ENCODE measurements at regions not wholly inside any gene's neighbourhood (a gene's known extent, or its start where the extent isn't known, plus 50 kb on each side); places are given as distances from the start of the nearest gene placed in this dataset.
A peak's percentile ranks its signal among the peaks of the same experiment; 100 is the strongest.

DNA sequence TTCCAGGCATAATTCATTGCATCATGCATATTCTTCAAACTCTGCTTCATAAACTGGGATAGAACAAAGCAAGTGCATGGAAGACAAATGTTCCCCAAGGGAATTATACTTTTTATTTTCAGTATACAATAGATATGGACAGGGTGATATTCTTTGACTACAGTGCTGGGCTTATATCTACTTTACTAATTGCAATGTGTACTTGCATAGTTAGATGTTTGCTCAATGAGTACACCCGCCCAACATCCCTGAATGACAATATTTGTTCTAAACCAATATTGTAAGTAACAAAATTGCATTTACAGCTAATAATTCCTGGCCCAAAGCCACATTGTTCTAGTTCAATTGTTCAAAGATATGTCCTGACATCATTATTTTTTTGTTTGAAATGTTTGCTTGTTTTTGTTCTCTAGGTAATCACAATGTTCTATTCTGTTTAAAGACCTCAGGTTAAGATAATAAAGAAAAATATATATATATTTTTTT is 171.4 kb downstream of the PTN start:
- H3K27ac ChIP-seq (ENCODE audit: low read depth, low read length): no peak overlapping the region
- no peaks in the 10 kb centered on the region for H3K27me3 ChIP-seq (ENCODE audit: control insufficient read depth, insufficient read depth, low read length)
- H3K36me3 ChIP-seq (ENCODE audit: control insufficient read depth, insufficient read depth, low read length): no peaks in the 10 kb centered on the region
- H3K4me1 ChIP-seq (ENCODE audit: control insufficient read depth, insufficient read depth, low read length): peaks cover 4% of the 10 kb centered on the region
- H3K9ac ChIP-seq (ENCODE audit: low read length): no peak overlapping the region
- H3K4me3 ChIP-seq (ENCODE audit: low read length): no peak overlapping the region

DNA sequence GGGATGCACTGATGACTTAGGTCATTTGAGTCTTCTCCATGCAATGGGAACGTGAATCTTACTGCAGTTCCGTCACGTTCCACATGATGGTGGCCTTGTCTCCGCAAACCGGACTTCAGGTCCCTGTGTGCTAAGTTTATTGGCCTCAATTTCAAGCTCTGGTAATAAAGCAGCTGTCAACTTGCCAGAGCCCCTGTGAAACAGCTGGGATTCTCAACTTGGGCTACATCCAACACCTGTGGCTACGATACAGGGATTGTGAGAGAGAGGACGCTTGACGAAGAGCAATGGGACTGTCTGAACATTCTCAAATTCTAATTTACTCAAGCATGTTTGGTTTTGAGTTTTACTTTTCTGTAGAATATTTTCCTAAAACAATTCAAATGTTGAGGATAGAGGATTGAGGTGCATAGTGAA is 174.2 kb downstream of the PTN start:
- H3K4me1 ChIP-seq (ENCODE audit: control insufficient read depth, insufficient read depth, low read length): peaks cover 4% of the 10 kb centered on the region
- no peaks in the 10 kb centered on the region for H3K27me3 ChIP-seq (ENCODE audit: control insufficient read depth, insufficient read depth, low read length)
- no peak overlapping the region for H3K4me3 ChIP-seq (ENCODE audit: low read length)
- H3K36me3 ChIP-seq (ENCODE audit: control insufficient read depth, insufficient read depth, low read length): no peaks in the 10 kb centered on the region
- peak overlapping the region; percentile 4 for H3K27ac ChIP-seq (ENCODE audit: low read depth, low read length)
- H3K9ac ChIP-seq (ENCODE audit: low read length): no peak overlapping the region

DNA sequence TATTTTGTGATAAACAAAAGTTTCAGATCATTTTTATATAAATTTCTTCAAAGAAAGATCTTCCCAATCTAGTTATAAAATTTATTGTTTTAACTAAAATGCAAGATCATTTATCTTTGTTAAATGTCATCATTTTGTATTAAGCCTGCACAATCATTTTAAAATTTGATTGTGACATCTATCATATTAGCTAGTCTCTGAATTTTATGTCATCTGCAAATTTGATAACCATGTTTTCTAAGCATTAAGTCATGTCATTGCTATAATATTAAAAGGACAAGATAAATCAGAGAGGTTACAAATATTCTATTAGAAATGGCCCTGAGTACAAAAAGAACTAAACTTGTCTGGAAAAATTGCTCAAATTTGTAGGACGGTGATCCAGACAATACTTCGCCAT is 175.9 kb downstream of the PTN start:
- Histone ChIP-seq H3K4me3 (ENCODE audit: low read length) (no peak overlapping the region), H3K4me1 (ENCODE audit: control insufficient read depth, insufficient read depth, low read length) (peaks cover 4% of the 10 kb centered on the region), H3K36me3 (ENCODE audit: control insufficient read depth, insufficient read depth, low read length) (no peaks in the 10 kb centered on the region), H3K27me3 (ENCODE audit: control insufficient read depth, insufficient read depth, low read length) (no peaks in the 10 kb centered on the region), H3K27ac (ENCODE audit: low read depth, low read length) (no peak overlapping the region), H3K9ac (ENCODE audit: low read length) (no peak overlapping the region)

DNA sequence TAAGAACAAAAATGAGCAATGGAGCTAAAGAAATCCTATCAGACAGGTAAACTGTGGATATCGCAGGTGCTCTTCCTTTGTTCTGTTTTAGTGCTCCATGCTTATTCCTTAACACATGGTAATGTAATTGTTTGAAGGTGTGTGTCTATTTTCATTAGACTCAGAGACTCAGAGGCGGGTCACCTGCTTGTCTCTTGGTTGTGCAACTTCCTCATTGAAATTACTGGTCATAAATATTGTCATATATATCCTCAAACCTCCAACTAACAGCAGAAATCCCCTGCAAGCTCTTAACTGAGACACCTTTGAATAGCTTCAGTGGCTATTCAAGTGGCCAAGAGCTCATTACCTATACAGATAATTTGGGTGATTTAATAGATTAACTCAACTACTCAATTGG is 177.2 kb downstream of the PTN start:
- H3K9ac ChIP-seq (ENCODE audit: low read length): no peak overlapping the region
- no peak overlapping the region for H3K4me3 ChIP-seq (ENCODE audit: low read length)
- H3K4me1 ChIP-seq (ENCODE audit: control insufficient read depth, insufficient read depth, low read length): peaks cover 4% of the 10 kb centered on the region
- no peak overlapping the region for H3K27ac ChIP-seq (ENCODE audit: low read depth, low read length)
- no peaks in the 10 kb centered on the region for H3K27me3 ChIP-seq (ENCODE audit: control insufficient read depth, insufficient read depth, low read length)
- H3K36me3 ChIP-seq (ENCODE audit: control insufficient read depth, insufficient read depth, low read length): no peaks in the 10 kb centered on the region

- no peaks in the 10 kb centered on the region for H3K36me3 ChIP-seq (ENCODE audit: control insufficient read depth, insufficient read depth, low read length)
- no peak overlapping the region for H3K9ac ChIP-seq (ENCODE audit: low read length)
- no peaks in the 10 kb centered on the region for H3K27me3 ChIP-seq (ENCODE audit: control insufficient read depth, insufficient read depth, low read length)
- H3K4me1 ChIP-seq (ENCODE audit: control insufficient read depth, insufficient read depth, low read length): peaks cover 4% of the 10 kb centered on the region
- no peak overlapping the region for H3K27ac ChIP-seq (ENCODE audit: low read depth, low read length)
- no peak overlapping the region for H3K4me3 ChIP-seq (ENCODE audit: low read length)
Observed at GRCh38 chr7:137165786-137166185, 177.7 kb downstream of the PTN start.

- no peaks in the 10 kb centered on the region for H3K36me3 ChIP-seq (ENCODE audit: control insufficient read depth, insufficient read depth, low read length)
- no peaks in the 10 kb centered on the region for H3K27me3 ChIP-seq (ENCODE audit: control insufficient read depth, insufficient read depth, low read length)
- H3K27ac ChIP-seq (ENCODE audit: low read depth, low read length): no peak overlapping the region
- peaks cover 4% of the 10 kb centered on the region for H3K4me1 ChIP-seq (ENCODE audit: control insufficient read depth, insufficient read depth, low read length)
- no peak overlapping the region for H3K4me3 ChIP-seq (ENCODE audit: low read length)
- H3K9ac ChIP-seq (ENCODE audit: low read length): no peak overlapping the region
Observed at GRCh38 chr7:137165241-137165640, 178.3 kb downstream of the PTN start.

- Histone ChIP-seq H3K27me3 (ENCODE audit: control insufficient read depth, insufficient read depth, low read length) (no peaks in the 10 kb centered on the region), H3K9ac (ENCODE audit: low read length) (no peak overlapping the region), H3K27ac (ENCODE audit: low read depth, low read length) (no peak overlapping the region), H3K4me3 (ENCODE audit: low read length) (no peak overlapping the region), H3K4me1 (ENCODE audit: control insufficient read depth, insufficient read depth, low read length) (no peaks in the 10 kb centered on the region), H3K36me3 (ENCODE audit: control insufficient read depth, insufficient read depth, low read length) (no peaks in the 10 kb centered on the region)
Observed at GRCh38 chr7:137164251-137164650, 179.3 kb downstream of the PTN start.

DNA sequence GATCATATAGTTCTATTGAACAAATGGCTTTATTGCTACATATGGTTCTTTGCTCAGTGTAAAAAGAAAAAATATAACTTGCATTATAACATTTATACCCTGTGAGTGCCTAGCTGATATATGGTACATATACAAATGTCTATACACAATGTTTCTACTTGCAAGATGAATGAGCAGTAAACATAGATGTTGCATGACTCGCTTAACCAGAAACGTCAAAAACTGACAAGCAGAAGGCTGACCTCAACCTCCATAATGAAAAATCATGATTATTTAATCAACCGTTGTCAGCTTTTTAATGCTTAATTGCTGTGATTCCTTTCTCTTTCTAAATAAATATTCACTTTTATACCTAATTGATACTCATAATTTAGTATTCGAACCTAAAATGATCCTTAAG is 183.3 kb downstream of the PTN start:
- no peak overlapping the region for H3K4me3 ChIP-seq (ENCODE audit: low read length)
- no peak overlapping the region for H3K9ac ChIP-seq (ENCODE audit: low read length)
- no peaks in the 10 kb centered on the region for H3K27me3 ChIP-seq (ENCODE audit: control insufficient read depth, insufficient read depth, low read length)
- no peak overlapping the region for H3K27ac ChIP-seq (ENCODE audit: low read depth, low read length)
- H3K36me3 ChIP-seq (ENCODE audit: control insufficient read depth, insufficient read depth, low read length): no peaks in the 10 kb centered on the region
- H3K4me1 ChIP-seq (ENCODE audit: control insufficient read depth, insufficient read depth, low read length): no peaks in the 10 kb centered on the region

DNA sequence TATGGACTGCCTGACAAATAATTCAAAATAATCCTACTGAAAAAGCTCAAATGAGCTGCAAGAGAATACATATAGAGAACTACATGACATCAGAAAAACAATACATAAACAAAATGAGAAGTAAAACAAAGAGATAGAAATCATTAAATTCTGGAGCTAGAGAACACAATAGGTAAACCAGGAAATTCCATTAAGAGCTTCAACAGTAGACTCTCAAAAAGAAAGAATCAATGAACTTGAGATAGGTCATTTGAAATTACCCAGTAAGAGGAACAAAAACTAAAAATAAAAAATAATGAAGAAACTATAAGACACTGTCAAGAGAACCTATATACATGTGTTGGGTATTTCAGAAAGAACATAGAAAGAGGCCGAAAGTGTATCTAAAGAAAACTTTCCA is 186.3 kb downstream of the PTN start:
- no peak overlapping the region for H3K9ac ChIP-seq (ENCODE audit: low read length)
- H3K36me3 ChIP-seq (ENCODE audit: control insufficient read depth, insufficient read depth, low read length): no peaks in the 10 kb centered on the region
- H3K4me3 ChIP-seq (ENCODE audit: low read length): no peak overlapping the region
- no peaks in the 10 kb centered on the region for H3K4me1 ChIP-seq (ENCODE audit: control insufficient read depth, insufficient read depth, low read length)
- H3K27me3 ChIP-seq (ENCODE audit: control insufficient read depth, insufficient read depth, low read length): no peaks in the 10 kb centered on the region
- H3K27ac ChIP-seq (ENCODE audit: low read depth, low read length): no peak overlapping the region

GRCh38 chr7:137151690-137152052 is 191.9 kb downstream of the PTN start:
- peak overlapping the region; percentile 75 for H3K27ac ChIP-seq (ENCODE audit: low read depth, low read length)
- no peak overlapping the region for H3K4me3 ChIP-seq (ENCODE audit: low read length)
- H3K4me1 ChIP-seq (ENCODE audit: control insufficient read depth, insufficient read depth, low read length): peaks cover 18% of the 10 kb centered on the region
- H3K9ac ChIP-seq (ENCODE audit: low read length): no peak overlapping the region
- no peaks in the 10 kb centered on the region for H3K36me3 ChIP-seq (ENCODE audit: control insufficient read depth, insufficient read depth, low read length)
- no peaks in the 10 kb centered on the region for H3K27me3 ChIP-seq (ENCODE audit: control insufficient read depth, insufficient read depth, low read length)

- Histone ChIP-seq H3K4me1 (ENCODE audit: control insufficient read depth, insufficient read depth, low read length) (peaks cover 21% of the 10 kb centered on the region), H3K27ac (ENCODE audit: low read depth, low read length) (peak overlapping the region; percentile 75), H3K27me3 (ENCODE audit: control insufficient read depth, insufficient read depth, low read length) (no peaks in the 10 kb centered on the region), H3K36me3 (ENCODE audit: control insufficient read depth, insufficient read depth, low read length) (no peaks in the 10 kb centered on the region), H3K9ac (ENCODE audit: low read length) (no peak overlapping the region), H3K4me3 (ENCODE audit: low read length) (no peak overlapping the region)
Observed at GRCh38 chr7:137151041-137151689, 192.4 kb downstream of the PTN start.

DNA sequence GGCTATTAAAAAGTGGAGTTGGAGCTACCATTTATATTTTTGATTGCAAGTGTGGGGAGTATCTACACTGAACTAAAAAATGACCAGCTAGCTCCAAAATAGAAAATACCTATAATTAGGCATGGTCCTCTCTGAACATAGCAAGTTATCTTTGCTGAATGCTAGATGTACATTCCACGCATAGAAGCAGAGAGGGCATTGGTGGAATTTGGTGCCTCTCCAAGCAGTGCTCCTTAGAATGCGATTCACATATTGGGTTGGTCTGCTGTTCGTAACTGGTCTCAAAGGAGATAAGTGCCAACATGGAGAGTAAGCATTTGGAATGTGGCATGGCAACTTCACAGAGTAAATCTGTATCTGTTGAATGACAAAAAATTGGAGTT is 196.2 kb downstream of the PTN start:
- Histone ChIP-seq H3K27me3 (ENCODE audit: control insufficient read depth, insufficient read depth, low read length) (no peaks in the 10 kb centered on the region), H3K27ac (ENCODE audit: low read depth, low read length) (peak overlapping the region; percentile 73), H3K9ac (ENCODE audit: low read length) (no peak overlapping the region), H3K4me3 (ENCODE audit: low read length) (no peak overlapping the region), H3K36me3 (ENCODE audit: control insufficient read depth, insufficient read depth, low read length) (no peaks in the 10 kb centered on the region), H3K4me1 (ENCODE audit: control insufficient read depth, insufficient read depth, low read length) (peaks cover 21% of the 10 kb centered on the region)

DNA sequence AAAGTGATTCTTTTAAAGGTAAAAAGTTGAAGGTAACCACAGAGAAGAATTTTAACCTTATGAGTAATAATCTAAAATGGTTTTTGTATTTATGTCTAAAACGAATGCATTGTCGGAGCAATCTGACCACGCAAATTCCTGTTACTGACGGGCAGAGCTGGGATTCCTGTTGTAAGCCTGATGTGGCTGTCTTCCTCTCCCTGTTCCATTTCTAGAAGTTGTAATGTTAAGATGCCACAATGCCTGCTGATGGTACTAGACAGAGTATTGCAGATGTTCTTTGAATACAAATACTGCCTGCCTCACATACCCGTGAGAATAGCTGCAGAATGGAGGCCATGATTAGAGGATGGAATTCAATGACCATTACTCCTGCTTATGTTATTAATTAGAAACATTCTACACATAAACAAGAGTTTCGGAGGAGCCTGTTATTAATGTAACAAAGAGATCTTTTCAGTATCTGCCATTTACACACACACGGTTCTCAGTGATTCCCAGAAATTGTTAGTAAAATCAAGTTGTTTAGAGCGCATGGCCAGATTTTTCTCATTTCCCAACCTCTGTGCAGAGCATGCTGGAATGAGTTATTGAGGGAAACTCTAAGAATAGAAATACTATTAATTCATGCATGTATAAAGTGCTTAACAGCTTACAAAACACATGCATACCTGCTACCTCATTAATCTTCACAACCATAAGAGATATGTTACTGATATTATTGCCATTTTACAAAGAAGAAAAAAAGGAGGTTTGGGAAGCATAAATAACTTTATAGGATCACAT is 196.8 kb downstream of the PTN start:
- H3K27ac ChIP-seq (ENCODE audit: low read depth, low read length): peak overlapping the region; percentile 73
- H3K4me3 ChIP-seq (ENCODE audit: low read length): no peak overlapping the region
- no peak overlapping the region for H3K9ac ChIP-seq (ENCODE audit: low read length)
- no peaks in the 10 kb centered on the region for H3K27me3 ChIP-seq (ENCODE audit: control insufficient read depth, insufficient read depth, low read length)
- no peaks in the 10 kb centered on the region for H3K36me3 ChIP-seq (ENCODE audit: control insufficient read depth, insufficient read depth, low read length)
- peaks cover 19% of the 10 kb centered on the region for H3K4me1 ChIP-seq (ENCODE audit: control insufficient read depth, insufficient read depth, low read length)
